Activated naive CD4-positive, alpha-beta T cell treated with anti-CD3 and anti-CD28 coated beads, Interleukin-2, amount 10 ng/mL, durations not matched to agents 7 days and 5 days (primary cell): ENCODE measurements at regions not wholly inside any gene's neighbourhood (a gene's known extent, or its start where the extent isn't known, plus 50 kb on each side); places are given as distances from the start of the nearest gene placed in this dataset.

Source experiments
- CTCF ChIA-PET: fragments of 350-600 bp; sonication (Branson Sonifier 250); formaldehyde crosslinking; loops from one replicate; lab custom pipeline; 2021; ENCODE audit warnings: antibody characterized with exemption; lab: Charles Lee
- DNase-seq: peaks from one replicate; pipeline ENCODE4 v3.0.0-alpha.2; 2020
- H3K27ac Mint-ChIP-seq: one replicate; pipeline ENCODE4 v1.8.0; 2021; ENCODE audit warnings: mild to moderate bottlenecking, moderate library complexity, mixed read lengths
- H3K27me3 Mint-ChIP-seq: one replicate; pipeline ENCODE4 v1.8.0; 2021; ENCODE audit warnings: mild to moderate bottlenecking, mixed read lengths
- H3K36me3 Mint-ChIP-seq: one replicate; pipeline ENCODE4 v1.8.0; 2021; ENCODE audit warnings: mixed read lengths
- H3K4me1 Mint-ChIP-seq: one replicate; pipeline ENCODE4 v1.8.0; 2021; ENCODE audit warnings: mixed read lengths
- H3K4me3 Mint-ChIP-seq: one replicate; pipeline ENCODE4 v1.8.0; 2021; ENCODE audit warnings: mild to moderate bottlenecking, moderate library complexity, mixed read lengths
- H3K9me3 Mint-ChIP-seq: one replicate; pipeline ENCODE4 v1.8.0; 2021; ENCODE audit warnings: mixed read lengths

DNA sequence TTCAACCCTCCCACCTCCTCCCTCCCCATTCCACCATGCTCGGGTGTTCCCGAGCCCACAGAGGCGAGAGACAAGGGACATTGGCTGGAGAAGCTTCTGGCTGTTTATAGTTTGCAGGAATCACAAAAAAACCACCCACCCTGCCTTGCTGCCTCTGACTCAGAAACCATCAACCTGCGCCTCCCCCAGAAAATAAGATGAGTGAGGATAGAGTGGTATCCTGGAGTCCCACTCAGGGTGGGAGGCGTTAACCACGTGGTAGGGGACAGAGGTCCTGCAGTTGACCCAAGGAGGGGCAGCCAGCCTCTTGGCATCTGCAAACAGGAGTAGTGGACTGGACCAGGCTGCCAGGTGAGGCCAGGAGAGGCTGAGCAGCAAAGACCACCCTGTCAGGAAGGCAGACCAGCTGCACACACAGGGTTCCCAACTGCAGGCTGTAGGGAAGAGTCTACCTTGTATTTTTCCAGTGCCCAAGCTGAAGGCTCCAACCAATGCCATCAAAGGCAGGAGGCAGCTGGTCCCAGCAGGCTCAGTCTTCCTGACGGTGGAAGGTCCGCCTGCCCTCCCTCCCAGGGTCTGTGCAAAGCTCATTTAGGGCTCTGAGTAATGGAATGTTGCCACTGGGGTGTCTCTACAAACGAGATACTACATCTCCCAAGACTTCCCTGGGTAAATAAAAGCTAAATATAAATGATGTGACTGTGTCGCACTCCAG, 201.5 kb upstream of the TNRC6C start:
- Mint-ChIP-seq H3K9me3 (peaks cover 3% of the 10 kb centered on the region), H3K36me3 (no peaks in the 10 kb centered on the region), H3K4me1 (no peaks in the 10 kb centered on the region), H3K4me3 (no peak overlapping the region), H3K27ac (no peak overlapping the region), H3K27me3 (peaks cover 36% of the 10 kb centered on the region)
- CTCF ChIA-PET: no interaction called here
- no peak for DNase-seq

DNA sequence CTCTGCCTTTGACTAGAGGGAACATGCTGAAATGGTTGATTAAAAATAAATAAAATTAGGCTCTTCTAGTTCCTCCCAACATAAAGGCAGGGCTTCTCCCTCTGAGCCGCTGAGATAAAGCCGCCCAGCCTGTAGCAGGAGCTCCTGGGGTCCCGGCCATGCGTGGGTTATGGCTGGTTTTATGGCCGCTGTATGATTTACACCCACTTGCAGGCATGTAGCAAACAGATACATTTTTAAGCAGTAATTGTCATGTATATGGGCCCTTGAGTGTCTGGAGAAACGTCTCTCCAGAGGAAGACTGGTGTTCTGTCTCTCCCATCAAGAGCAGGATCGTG, 201.0 kb upstream of the TNRC6C start:
- Mint-ChIP-seq H3K9me3 (peaks cover 3% of the 10 kb centered on the region), H3K27ac (no peak overlapping the region)
- CTCF ChIA-PET: no interaction called here

DNA sequence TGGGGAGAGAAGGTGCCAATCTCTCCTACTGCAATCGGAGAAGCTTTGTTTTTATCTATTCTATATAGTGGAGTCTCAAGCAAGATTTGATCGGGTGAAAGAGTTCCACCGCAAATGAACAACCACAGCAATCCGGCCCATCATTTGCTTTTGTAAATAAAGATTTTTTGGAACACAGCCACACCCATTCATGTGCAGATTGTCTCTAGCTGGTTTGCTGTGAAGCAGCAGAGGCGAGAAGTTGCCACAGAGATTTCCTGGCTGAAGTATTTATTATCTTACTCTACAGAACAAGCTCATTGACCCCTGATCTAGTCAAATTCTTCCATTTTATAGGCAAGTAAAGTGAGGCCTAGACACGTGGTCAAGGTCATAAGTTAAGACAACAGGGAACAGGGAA, 195.5 kb upstream of the TNRC6C start:
- Mint-ChIP-seq H3K4me3 (no peak overlapping the region), H3K27me3 (peaks cover 41% of the 10 kb centered on the region), H3K36me3 (no peaks in the 10 kb centered on the region), H3K27ac (no peak overlapping the region), H3K4me1 (no peaks in the 10 kb centered on the region), H3K9me3 (no peaks in the 10 kb centered on the region)
- CTCF ChIA-PET: interaction anchor here (0.8 to 2.8 kb wide), 3 partner anchors 10 to 256 kb away, joined by 3 to 11 read pairs (median 4); no protein-coding TSS in a partner anchor
- DNase-seq: no peak

More for the DNA sequence above, 201.0 kb upstream of the TNRC6C start:
- no peaks in the 10 kb centered on the region for H3K4me1 Mint-ChIP-seq
- H3K4me3 Mint-ChIP-seq: no peak overlapping the region
- H3K36me3 Mint-ChIP-seq: no peaks in the 10 kb centered on the region
- DNase-seq: no peak
- peaks cover 31% of the 10 kb centered on the region for H3K27me3 Mint-ChIP-seq

- H3K27me3 Mint-ChIP-seq: peaks cover 42% of the 10 kb centered on the region
- CTCF ChIA-PET: interaction anchor here (0.8 to 2.8 kb wide), 3 partner anchors 10 to 256 kb away, joined by 3 to 11 read pairs (median 4); no protein-coding TSS in a partner anchor
- DNase-seq: no peak
- no peaks in the 10 kb centered on the region for H3K9me3 Mint-ChIP-seq
- no peaks in the 10 kb centered on the region for H3K36me3 Mint-ChIP-seq
- H3K4me1 Mint-ChIP-seq: no peaks in the 10 kb centered on the region
- H3K27ac Mint-ChIP-seq: no peak overlapping the region
- no peak overlapping the region for H3K4me3 Mint-ChIP-seq
These were observed 194.9 kb upstream of the TNRC6C start for GRCh38 chr17:77763575-77763974.

- CTCF ChIA-PET: interaction anchor here (1.2 to 2.8 kb wide), 2 partner anchors 223 to 248 kb away, joined by 3 to 11 read pairs; no protein-coding TSS in a partner anchor
- Mint-ChIP-seq H3K4me3 (no peak overlapping the region), H3K9me3 (no peaks in the 10 kb centered on the region), H3K27ac (no peak overlapping the region), H3K4me1 (no peaks in the 10 kb centered on the region), H3K27me3 (peaks cover 58% of the 10 kb centered on the region), H3K36me3 (no peaks in the 10 kb centered on the region)
- DNase-seq: no peak
These were observed 193.2 kb upstream of the TNRC6C start for GRCh38 chr17:77765292-77765691.

DNA sequence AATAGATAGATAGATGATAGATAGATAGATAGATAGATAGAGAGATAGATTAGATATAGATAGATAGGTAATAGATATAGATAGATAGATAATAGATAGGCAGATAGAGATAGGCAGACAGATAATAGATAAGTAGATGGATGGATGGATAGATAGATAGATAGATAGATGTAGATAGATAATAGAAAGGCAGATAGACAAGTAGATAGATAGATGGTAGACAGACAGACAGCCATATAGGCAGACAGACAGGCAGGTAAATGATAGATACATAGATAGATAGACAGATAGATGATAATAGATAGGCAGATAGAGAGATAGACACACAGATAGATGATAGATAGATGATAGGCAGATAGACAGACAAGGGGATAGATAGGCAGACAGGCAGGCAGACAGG, 191.4 kb upstream of the TNRC6C start:
- H3K27ac Mint-ChIP-seq: no peak overlapping the region
- no peak overlapping the region for H3K4me3 Mint-ChIP-seq
- DNase-seq: no peak
- CTCF ChIA-PET: no interaction called here
- peaks cover 75% of the 10 kb centered on the region for H3K27me3 Mint-ChIP-seq
- no peaks in the 10 kb centered on the region for H3K9me3 Mint-ChIP-seq
- H3K4me1 Mint-ChIP-seq: peaks cover under 1% of the 10 kb centered on the region
- H3K36me3 Mint-ChIP-seq: no peaks in the 10 kb centered on the region

DNA sequence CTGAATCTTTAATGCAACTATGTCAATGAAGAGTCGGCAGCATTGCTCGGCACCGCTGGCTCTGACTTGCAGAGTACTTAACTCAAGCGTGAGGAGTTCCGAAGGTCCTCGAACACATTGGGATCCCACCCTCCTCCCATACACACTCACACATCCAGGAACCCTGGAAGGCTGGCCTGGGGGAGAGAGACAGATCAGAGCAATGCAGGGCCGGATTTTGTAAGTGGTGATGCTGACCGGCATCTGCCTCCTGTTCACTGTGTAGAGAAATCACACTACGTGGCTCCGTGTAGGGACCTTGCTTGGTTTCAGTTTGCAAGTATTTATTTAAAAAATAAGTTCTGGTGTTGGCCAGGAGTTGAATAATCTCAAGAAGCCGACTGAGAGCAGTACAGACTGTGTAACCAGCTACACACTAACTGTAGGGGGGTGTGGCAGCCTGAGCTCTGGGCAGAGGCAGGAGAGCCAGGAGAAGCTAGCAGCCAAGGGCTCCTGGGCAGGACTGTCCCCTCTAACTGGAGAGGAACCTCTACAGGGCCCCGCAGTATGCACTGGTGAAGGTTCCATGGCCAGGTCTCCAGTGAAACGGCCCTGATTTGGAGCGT, 190.2 kb upstream of the TNRC6C start:
- no peak for DNase-seq
- no peaks in the 10 kb centered on the region for H3K36me3 Mint-ChIP-seq
- CTCF ChIA-PET: interaction anchor here (0.8 to 2.0 kb wide), 3 partner anchors 224 to 245 kb away, joined by 3 to 8 read pairs (median 6); no protein-coding TSS in a partner anchor
- no peaks in the 10 kb centered on the region for H3K9me3 Mint-ChIP-seq
- peaks cover 12% of the 10 kb centered on the region for H3K4me1 Mint-ChIP-seq
- H3K27me3 Mint-ChIP-seq: peaks cover 85% of the 10 kb centered on the region
- H3K27ac Mint-ChIP-seq: no peak overlapping the region
- no peak overlapping the region for H3K4me3 Mint-ChIP-seq

DNA sequence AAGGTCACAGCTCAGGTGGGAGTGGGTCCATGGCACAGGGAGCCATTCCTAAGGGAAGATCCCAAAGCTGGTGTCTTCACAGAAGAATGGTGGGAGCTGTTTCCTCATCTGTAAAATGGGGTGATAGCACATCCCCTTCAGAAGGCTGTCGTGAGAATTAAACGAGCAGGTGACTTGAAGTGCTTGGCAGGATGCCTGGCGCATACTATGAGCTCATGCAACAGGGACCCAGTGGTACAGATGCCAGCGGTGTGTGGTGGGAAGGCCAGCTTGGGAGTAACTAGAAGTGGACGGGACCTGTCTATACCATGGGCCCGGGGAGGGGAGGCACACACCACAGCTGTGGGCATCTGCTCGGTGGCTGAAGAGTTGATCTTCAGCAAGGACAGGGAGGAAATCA, 189.3 kb upstream of the TNRC6C start:
- CTCF ChIA-PET: interaction anchor here (1.9 to 2.0 kb wide), 2 partner anchors 227 to 244 kb away, joined by 6 to 8 read pairs; no protein-coding TSS in a partner anchor
- no peak for DNase-seq
- Mint-ChIP-seq H3K4me1 (peaks cover 12% of the 10 kb centered on the region), H3K9me3 (no peaks in the 10 kb centered on the region), H3K27me3 (peaks cover 82% of the 10 kb centered on the region), H3K4me3 (no peak overlapping the region), H3K36me3 (no peaks in the 10 kb centered on the region), H3K27ac (no peak overlapping the region)

DNA sequence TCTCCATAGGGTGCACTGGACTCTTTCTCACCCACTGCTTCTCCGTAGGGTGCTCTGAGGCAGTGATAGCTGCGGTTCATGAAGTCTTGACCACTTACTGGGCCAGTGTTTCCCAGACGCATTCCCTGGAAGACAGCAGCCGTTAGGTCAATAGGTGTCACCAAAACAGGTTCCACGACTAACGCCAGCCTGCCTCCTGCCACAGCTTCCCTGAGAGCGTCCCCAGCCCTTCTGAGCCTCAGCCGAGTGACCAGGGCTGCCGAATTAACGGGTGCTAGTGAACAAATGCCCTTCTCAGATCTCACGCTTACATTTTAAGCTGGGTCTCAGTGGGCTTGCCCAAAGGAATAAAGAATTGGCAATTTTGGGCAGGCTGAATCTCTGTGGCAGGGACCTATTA, 188.7 kb upstream of the TNRC6C start:
- Mint-ChIP-seq H3K4me3 (no peak overlapping the region), H3K4me1 (peaks cover 12% of the 10 kb centered on the region), H3K27ac (no peak overlapping the region), H3K27me3 (peaks cover 79% of the 10 kb centered on the region), H3K36me3 (no peaks in the 10 kb centered on the region), H3K9me3 (no peaks in the 10 kb centered on the region)
- DNase-seq: no peak
- CTCF ChIA-PET: interaction anchor here (1.9 to 2.0 kb wide), 2 partner anchors 227 to 244 kb away, joined by 6 to 8 read pairs; no protein-coding TSS in a partner anchor

DNA sequence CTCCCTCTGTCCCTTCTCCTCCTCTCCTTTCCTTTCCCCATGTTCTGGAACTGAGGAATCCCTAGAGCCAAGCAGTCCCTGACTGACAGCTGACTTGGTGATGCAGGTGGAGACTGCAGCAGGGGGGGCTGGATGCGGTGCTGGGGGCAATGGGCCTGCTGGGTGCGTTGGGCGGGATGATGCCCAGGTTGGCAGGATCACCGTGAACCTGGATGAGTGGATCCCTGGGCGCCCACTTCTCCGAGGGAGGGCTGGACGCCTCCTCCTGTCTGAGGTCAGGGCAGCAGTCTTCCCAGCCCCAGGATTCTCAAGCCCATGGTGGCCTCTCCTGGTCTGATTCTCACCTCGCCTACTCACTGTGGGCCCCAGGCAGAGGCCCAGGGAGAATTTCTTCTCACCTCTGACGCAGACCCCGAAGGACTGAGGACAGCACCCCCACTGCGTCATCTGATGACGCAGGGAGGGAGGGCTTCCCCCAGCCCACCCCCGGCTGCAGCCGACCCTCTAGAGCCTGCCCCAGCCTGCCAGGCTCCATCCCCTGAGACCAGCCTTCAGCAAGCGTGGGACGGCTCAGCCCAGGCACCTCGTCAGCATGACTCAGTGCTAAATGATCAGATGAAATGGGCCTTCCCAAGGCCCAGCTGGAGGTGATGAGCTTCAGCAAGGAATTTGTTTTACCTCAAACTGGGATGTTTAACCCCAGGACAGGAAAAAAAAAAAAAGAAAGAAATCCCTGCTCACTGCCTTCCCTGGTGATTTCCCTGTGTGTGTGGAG, 188.0 kb upstream of the TNRC6C start:
- H3K36me3 Mint-ChIP-seq: no peaks in the 10 kb centered on the region
- CTCF ChIA-PET: interaction anchor here (2.0 to 2.2 kb wide), 2 partner anchors 243 to 244 kb away, joined by 8 to 15 read pairs; no protein-coding TSS in a partner anchor
- no peak for DNase-seq
- no peaks in the 10 kb centered on the region for H3K9me3 Mint-ChIP-seq
- H3K27ac Mint-ChIP-seq: no peak overlapping the region
- no peak overlapping the region for H3K4me3 Mint-ChIP-seq
- H3K4me1 Mint-ChIP-seq: peaks cover 14% of the 10 kb centered on the region
- peaks cover 71% of the 10 kb centered on the region for H3K27me3 Mint-ChIP-seq

GRCh38 chr17:77771145-77771544, 187.4 kb upstream of the TNRC6C start:
- no peak for DNase-seq
- H3K4me1 Mint-ChIP-seq: peaks cover 14% of the 10 kb centered on the region
- no peaks in the 10 kb centered on the region for H3K9me3 Mint-ChIP-seq
- CTCF ChIA-PET: interaction anchor here (1.8 to 2.2 kb wide), 2 partner anchors 243 to 249 kb away, joined by 7 to 15 read pairs; no protein-coding TSS in a partner anchor
- H3K4me3 Mint-ChIP-seq: no peak overlapping the region
- H3K27me3 Mint-ChIP-seq: peaks cover 69% of the 10 kb centered on the region
- H3K27ac Mint-ChIP-seq: no peak overlapping the region
- H3K36me3 Mint-ChIP-seq: no peaks in the 10 kb centered on the region

DNA sequence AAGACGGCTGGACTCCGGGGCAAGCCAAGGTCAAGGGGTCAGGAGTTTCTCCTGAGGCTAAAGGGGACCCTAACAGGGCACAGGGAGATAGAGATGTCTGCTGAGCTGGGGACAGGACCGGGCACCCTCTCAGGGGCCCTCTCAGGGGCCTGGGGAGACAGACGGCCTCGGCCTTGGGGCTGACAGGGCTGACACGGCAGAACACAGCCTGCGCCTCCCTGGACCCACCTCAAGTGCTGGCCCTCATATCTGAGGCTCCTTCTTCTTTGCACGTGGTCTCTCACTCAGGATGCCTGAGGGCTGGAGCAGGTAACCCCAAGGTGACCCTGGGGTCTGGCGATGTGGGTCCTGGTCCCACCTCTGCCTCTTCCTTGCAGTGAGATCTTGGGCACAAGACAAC, 186.9 kb upstream of the TNRC6C start:
- DNase-seq: no peak
- Mint-ChIP-seq H3K27ac (no peak overlapping the region), H3K27me3 (peaks cover 66% of the 10 kb centered on the region), H3K36me3 (no peaks in the 10 kb centered on the region), H3K9me3 (no peaks in the 10 kb centered on the region), H3K4me3 (no peak overlapping the region), H3K4me1 (peaks cover 14% of the 10 kb centered on the region)
- CTCF ChIA-PET: interaction anchor here (0.6 to 2.2 kb wide), 3 partner anchors 184 to 248 kb away, joined by 4 to 15 read pairs (median 7); no protein-coding TSS in a partner anchor

GRCh38 chr17:77771998-77772397, 186.5 kb upstream of the TNRC6C start:
- H3K36me3 Mint-ChIP-seq: no peaks in the 10 kb centered on the region
- CTCF ChIA-PET: interaction anchor here (0.6 to 2.2 kb wide), 3 partner anchors 184 to 248 kb away, joined by 4 to 15 read pairs (median 7); no protein-coding TSS in a partner anchor
- H3K4me1 Mint-ChIP-seq: peaks cover 14% of the 10 kb centered on the region
- no peak overlapping the region for H3K4me3 Mint-ChIP-seq
- H3K27me3 Mint-ChIP-seq: peaks cover 64% of the 10 kb centered on the region
- no peak for DNase-seq
- H3K27ac Mint-ChIP-seq: no peak overlapping the region
- H3K9me3 Mint-ChIP-seq: no peaks in the 10 kb centered on the region

GRCh38 chr17:77772461-77772897, 186.0 kb upstream of the TNRC6C start:
- Mint-ChIP-seq H3K36me3 (no peaks in the 10 kb centered on the region), H3K9me3 (no peaks in the 10 kb centered on the region), H3K4me3 (no peak overlapping the region), H3K4me1 (peaks cover 14% of the 10 kb centered on the region), H3K27me3 (peaks cover 63% of the 10 kb centered on the region), H3K27ac (peak overlapping the region; percentile 60)
- CTCF ChIA-PET: interaction anchor here (1.8 to 2.2 kb wide), 3 partner anchors 9 to 247 kb away, joined by 4 to 15 read pairs (median 7); no protein-coding TSS in a partner anchor
- peak; percentile 75 for DNase-seq
